A549 (cell line): ENCODE measurements at regions not wholly inside any gene's neighbourhood (a gene's known extent, or its start where the extent isn't known, plus 50 kb on each side); places are given as distances from the start of the nearest gene placed in this dataset.
"Not testable (repeated sequence)": the region's sequence is repeated elsewhere in the genome, so short reads cannot be mapped to it uniquely, and the experiment has no call there.

ENCODE experiments used
- CTCF ChIP-seq: fragments of >200 bp; sonication (Bioruptor Twin); formaldehyde crosslinking; IDR thresholded peaks from 3 replicates; pipeline ENCODE4 v1.5.1; 2016
- MYC ChIP-seq: IDR thresholded peaks from 2 replicates; pipeline ENCODE4 v1.6.1; 2012; ENCODE audit warnings: mild to moderate bottlenecking, inconsistent platforms, low read length, improper control_type of control experiment, borderline replicate concordance

GRCh38 chr18:15003636-15004269 lies 255.8 kb downstream of the ANKRD30B start:
- TF ChIP-seq MYC, CTCF: not testable (repeated sequence)
